Epithelial cell of esophagus (primary cell): ENCODE measurements at regions not wholly inside any gene's neighbourhood (a gene's known extent, or its start where the extent isn't known, plus 50 kb on each side); places are given as distances from the start of the nearest gene placed in this dataset.

Experiments used
- DNase-seq: peaks from one replicate; pipeline ENCODE4 v3.0.0; 2010; ENCODE audit warnings: low read depth
- H3K4me3 ChIP-seq: 2 replicates; pipeline ENCODE4 v1.5.1; 2011; ENCODE audit warnings: mild to moderate bottlenecking, low read length, control low read depth
- TF ChIP-seq, protein P1 (sequence below): IDR thresholded peaks from 2 replicates; pipeline ENCODE4 v1.5.1; 2011; ENCODE audit warnings: low read depth, mild to moderate bottlenecking, low read length, control low read depth, inconsistent platforms; ENCODE audit not compliant: insufficient read depth; ENCODE audit errors: missing control alignments

DNA sequence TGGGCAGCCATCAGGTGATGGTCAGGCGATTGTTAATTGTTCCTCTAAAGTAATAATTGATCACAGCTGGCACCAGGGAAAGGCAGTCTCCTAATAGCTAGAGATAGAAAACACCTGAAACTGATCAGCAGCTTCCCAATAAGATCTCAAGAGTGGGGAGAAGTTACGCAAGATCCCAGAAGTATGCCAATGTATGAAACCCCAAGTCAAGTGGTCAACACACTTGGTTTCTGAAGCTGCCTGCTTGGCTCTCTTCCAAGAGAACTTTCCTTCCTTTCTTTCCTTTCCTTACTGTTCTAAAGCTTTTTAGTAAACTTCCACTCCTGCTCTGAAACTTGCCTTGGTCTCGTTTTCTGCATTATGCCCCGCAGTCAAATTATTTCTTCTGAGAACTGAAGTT is 201.6 kb upstream of the SKOR2 start:
- no peak overlapping the region for H3K4me3 ChIP-seq
- no peak for DNase-seq
- TF ChIP-seq, protein P1, sequence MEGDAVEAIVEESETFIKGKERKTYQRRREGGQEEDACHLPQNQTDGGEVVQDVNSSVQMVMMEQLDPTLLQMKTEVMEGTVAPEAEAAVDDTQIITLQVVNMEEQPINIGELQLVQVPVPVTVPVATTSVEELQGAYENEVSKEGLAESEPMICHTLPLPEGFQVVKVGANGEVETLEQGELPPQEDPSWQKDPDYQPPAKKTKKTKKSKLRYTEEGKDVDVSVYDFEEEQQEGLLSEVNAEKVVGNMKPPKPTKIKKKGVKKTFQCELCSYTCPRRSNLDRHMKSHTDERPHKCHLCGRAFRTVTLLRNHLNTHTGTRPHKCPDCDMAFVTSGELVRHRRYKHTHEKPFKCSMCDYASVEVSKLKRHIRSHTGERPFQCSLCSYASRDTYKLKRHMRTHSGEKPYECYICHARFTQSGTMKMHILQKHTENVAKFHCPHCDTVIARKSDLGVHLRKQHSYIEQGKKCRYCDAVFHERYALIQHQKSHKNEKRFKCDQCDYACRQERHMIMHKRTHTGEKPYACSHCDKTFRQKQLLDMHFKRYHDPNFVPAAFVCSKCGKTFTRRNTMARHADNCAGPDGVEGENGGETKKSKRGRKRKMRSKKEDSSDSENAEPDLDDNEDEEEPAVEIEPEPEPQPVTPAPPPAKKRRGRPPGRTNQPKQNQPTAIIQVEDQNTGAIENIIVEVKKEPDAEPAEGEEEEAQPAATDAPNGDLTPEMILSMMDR = no peak

DNA sequence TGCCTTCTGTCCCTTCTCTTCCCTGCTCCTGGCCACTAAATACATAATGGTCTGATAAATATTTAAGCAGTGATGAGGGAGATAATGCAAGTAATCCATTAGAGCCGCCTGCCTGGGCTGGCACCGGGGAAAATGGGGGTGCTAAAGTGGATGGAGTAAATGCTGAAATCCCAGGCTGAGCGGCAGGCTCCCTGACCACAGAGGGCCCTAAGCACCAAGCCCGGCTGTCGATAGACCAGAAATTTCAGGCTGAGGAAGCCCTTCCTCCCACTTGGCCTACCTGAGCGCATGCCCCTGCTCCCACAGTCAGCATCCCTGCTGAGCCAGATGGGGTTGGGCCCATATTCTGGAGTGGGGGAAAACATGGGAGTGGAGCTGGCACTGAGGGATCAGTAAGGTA is 197.5 kb upstream of the SKOR2 start:
- TF ChIP-seq, protein P1 = no peak
- DNase-seq = no peak
- H3K4me3 ChIP-seq = no peak overlapping the region

DNA sequence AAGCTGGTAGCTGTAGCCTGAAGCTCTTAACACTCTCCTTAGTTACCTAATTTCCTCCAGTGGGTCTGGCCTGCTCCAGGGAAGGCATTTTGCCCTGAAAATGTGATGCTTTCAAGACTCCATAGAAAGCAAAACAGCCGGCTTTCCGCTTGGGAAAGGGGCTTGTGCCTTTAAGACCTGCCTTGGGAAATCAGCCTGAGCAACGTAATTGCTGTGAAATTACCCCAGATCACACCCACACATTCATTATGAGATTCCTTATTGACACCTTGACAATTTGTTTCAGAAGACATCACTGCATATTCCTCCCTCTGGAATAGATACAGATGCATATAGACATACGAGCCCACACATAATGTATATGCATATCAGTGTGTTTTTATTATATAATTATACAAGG is 190.5 kb upstream of the SKOR2 start:
- DNase-seq = no peak
- TF ChIP-seq, protein P1 = no peak

DNA sequence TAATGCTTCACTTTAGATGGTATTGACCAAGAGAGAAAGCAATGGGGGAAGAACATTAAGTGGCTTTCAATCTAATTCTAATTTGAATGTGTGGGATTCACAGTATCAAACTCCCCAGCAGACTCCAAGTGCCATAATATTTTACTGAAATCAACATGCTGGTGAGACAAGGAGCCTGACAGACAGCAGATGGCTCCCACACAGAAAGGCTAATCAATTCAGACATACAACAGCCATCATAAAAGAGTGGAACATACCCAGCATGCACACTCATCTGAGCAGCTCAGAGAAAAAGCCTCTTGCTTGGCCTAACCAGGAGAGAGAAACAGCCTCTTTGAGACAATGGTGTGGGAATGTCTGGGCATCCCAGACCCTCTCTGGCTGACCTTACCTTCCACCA is 186.5 kb upstream of the SKOR2 start:
- TF ChIP-seq, protein P1 = no peak
- no peak for DNase-seq
- H3K4me3 ChIP-seq = no peak overlapping the region

More for the DNA sequence above, 190.5 kb upstream of the SKOR2 start:
- no peak overlapping the region for H3K4me3 ChIP-seq

DNA sequence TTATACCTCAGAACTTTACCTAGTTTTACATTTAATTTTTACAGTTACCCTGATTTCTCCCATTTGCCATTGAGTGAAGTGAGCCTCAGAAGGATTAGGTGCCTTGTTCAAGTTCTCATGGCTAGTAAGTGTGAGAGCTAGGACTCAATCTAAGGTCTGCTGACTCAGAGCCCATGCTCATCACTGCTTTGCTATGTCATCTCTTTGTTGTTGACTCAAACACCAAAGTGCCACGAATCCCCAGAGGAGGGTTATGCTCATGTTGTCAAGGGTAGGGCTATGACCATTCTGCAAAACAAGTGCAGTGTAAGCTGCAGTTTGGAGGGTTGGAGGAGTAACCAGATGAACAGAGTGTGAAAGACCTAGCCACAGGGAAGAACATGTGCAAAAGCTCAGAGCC is 185.4 kb upstream of the SKOR2 start:
- DNase-seq = no peak
- H3K4me3 ChIP-seq = no peak overlapping the region
- TF ChIP-seq, protein P1 = no peak

DNA sequence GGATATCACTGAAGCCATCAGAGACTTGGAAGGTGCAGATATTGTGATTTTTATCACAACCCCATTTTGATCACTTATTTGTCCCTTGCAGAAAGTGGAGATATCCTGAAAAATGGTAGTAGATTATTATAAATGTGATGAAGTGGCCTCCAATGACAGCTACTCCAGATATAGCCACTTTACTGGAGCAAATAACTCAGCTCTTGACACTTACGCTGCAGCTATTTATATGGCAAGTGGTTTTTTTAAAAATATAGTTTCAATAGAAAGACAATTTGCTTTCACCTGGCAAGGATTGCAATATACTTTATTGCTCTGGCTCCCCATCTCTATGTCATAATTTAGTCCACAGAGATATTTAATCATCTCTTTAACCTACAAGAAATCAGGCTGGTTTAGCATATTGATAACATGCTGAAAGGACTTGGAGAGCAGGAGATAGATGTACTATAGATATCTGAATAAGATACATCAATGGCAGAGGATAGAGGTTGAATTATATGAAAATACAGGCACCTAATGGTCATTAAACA is 182.8 kb upstream of the SKOR2 start:
- H3K4me3 ChIP-seq = no peak overlapping the region
- TF ChIP-seq, protein P1 = no peak
- DNase-seq = no peak

DNA sequence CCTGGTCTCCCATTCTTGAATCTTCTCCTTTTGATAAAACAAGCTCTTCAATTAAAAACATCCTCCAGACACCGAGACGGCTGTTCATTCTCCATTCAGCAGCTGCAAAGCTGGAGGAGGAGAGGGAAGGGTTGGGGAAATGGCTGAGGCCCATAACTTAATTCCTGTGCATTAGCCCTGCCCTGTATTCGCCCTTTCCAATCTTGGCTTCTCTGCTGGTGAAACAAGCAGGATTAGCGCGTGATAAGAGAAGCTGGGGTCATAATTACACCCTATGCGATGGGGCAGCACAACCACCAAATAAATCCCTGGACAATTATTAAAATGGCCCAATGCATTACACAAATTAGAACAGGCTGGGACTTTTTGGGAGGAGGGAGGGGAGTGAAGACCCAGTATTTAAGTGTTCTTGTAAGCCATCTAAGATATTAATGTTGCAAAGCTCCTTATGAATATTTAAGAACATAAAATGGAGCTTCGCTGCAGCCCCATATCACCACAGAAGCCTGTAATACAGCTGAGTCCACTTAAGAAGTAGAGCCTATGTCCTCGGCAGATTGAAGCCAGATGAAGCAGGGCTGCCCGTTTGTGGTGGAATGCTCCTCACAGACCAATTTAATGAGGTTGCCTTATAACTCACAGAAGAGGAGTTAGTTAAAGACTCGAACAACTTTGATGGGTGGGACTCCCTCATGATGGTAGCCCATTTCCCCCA is 176.6 kb upstream of the SKOR2 start:
- no peak overlapping the region for H3K4me3 ChIP-seq
- no peak for DNase-seq
- TF ChIP-seq, protein P1 = no peak
